Spleen (tissue), 11 donors: ENCODE measurements at regions not wholly inside any gene's neighbourhood (a gene's known extent, or its start where the extent isn't known, plus 50 kb on each side); places are given as distances from the start of the nearest gene placed in this dataset.

ENCODE experiments used
- DNase-seq: peaks from one replicate; pipeline ENCODE4 v3.0.0-alpha.2; 2020
- H3K27ac ChIP-seq, 8 donors: fragments of 200-600 bp; sonication (generic) in 7 of 8; 1 replicate in 4 of 8; 2 replicates in 4 of 8; pipeline versions ENCODE4 v1.5.0 to v1.8.0; 2016 to 2021; ENCODE audit warnings: inconsistent platforms in 4 of 8, mild to moderate bottlenecking in 4 of 8, moderate library complexity in 1 of 8
- H3K27me3 ChIP-seq, 7 donors: fragments of 200-600 bp; sonication (generic) in 6 of 7; replicated peaks in 1 of 7; 1 replicate in 4 of 7; 2 replicates in 3 of 7; pipeline versions ENCODE4 v1.5.0 to v1.8.0; 2016 to 2021; ENCODE audit warnings: inconsistent platforms in 3 of 7, mild to moderate bottlenecking in 1 of 7
- H3K36me3 ChIP-seq, 6 donors: fragments of 200-600 bp; sonication (generic) in 5 of 6; 1 replicate in 4 of 6; 2 replicates in 2 of 6; pipeline versions ENCODE4 v1.5.0 to v1.8.0; 2016 to 2021; ENCODE audit warnings: inconsistent platforms in 2 of 6
- H3K4me1 ChIP-seq, 6 donors: fragments of 200-600 bp; sonication (generic) in 5 of 6; 1 replicate in 3 of 6; 2 replicates in 3 of 6; pipeline versions ENCODE4 v1.5.0 to v1.8.0; 2016 to 2021; ENCODE audit warnings: inconsistent platforms in 3 of 6
- H3K4me3 ChIP-seq, 8 donors: fragments of 200-600 bp; sonication (generic) in 7 of 8; 1 replicate in 4 of 8; 2 replicates in 4 of 8; pipeline versions ENCODE4 v1.5.0 to v1.8.0; 2016 to 2021; ENCODE audit warnings: inconsistent platforms in 4 of 8, mild to moderate bottlenecking in 4 of 8, moderate library complexity in 2 of 8
- H3K9me3 ChIP-seq, 8 donors: fragments of 200-600 bp; sonication (generic) in 7 of 8; 1 replicate in 4 of 8; 2 replicates in 4 of 8; pipeline versions ENCODE4 v1.5.0 to v1.8.0; 2016 to 2021; ENCODE audit warnings: inconsistent platforms in 4 of 8
- CTCF ChIP-seq, 11 experiments: fragments of 200-600 bp in 7 of 11; fragments of 450-650 bp in 4 of 11; sonication (generic) in 4 of 11; IDR thresholded peaks in 8 of 11; conservative IDR thresholded peaks in 3 of 11; 1 replicate in 7 of 11; 2 replicates in 4 of 11; pipeline versions ENCODE4 v1.4.0 to v1.8.0; 2016 to 2021; ENCODE audit warnings: antibody characterized with exemption in 11 of 11, inconsistent platforms in 4 of 11, mild to moderate bottlenecking in 1 of 11
- POLR2A ChIP-seq, 3 donors: fragments of 450-650 bp; IDR thresholded peaks; one replicate each; pipeline ENCODE4 v1.5.1; 2017; ENCODE audit warnings: antibody characterized with exemption in 3 of 3, mild to moderate bottlenecking in 1 of 3
- POLR2AphosphoS5 ChIP-seq, 3 donors: sonication (generic); formaldehyde crosslinking; IDR thresholded peaks; one replicate each; pipeline ENCODE4 v1.5.1; 2017; ENCODE audit warnings: antibody characterized with exemption in 3 of 3
- WGBS, 5 donors: extraction: QIAGEN DNeasy Blood & Tissue Kit in 3 of 5; methylation state at CpG; one replicate each; pipeline versions ENCODE4 v1.1.5 to v1.1.7; 2013 to 2018; 5-methylcytosine and 5-hydroxymethylcytosine counted together
- intact Hi-C: fragments of 100-400 bp; cut with DNase I; formaldehyde crosslinking; loops from one replicate; pipeline ENCODE4 v1.15.0; 2023; ENCODE audit warnings: low total_unique reads
- donor health status: healthy with polysubstance abuse.
- donor health status: DM: no; HTN: no; CAD: no; lungs with moderate emphysema.
- donor health status: DM: no; HTN: no; CAD: no.
- donor health status: Bipolar disorder and iron deficiency.
- donor health status: healthy.
- donor health status: DM: no; HTN: no; CAD: no.
- donor health status: DM: yes; HTN: yes; CAD: no.

DNA sequence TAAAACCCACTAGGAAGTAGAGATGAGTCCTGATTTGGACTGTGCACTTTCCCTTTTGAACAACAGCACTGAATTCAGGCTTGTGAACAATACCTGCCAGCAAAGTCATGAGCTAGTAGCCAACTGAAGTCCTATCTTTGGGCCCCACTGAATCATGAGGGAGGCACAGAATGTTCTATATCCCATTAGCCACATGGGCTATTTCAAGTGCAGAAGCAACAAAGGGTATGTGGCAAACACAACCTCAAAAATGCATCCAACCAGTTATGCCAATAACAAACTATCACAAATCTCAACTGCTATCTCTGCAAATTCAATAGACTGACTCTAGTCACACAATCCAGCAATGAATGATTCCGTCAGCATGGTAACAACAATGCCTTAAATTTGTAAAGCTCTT lies 276.0 kb downstream of the MRPL39 start:
- Histone ChIP-seq H3K27me3 (no peaks in the 10 kb centered on the region), H3K9me3 (no peaks in the 10 kb centered on the region), H3K27ac (no peak overlapping the region), H3K4me1 (no peaks in the 10 kb centered on the region), H3K36me3 (no peaks in the 10 kb centered on the region), H3K4me3 (no peak overlapping the region)
- intact Hi-C loops = no loop called here
- WGBS, 5 donors = 83 to 100% (median 95%) methylated on average over 1 of the region's 1 CpG
- no peak for DNase-seq
- TF ChIP-seq CTCF (IDR thresholded peaks at IDR 0.05 in 8 of 11, conservative IDR thresholded peaks at IDR 0.05 in 3 of 11) = no peak
- no peak for TF ChIP-seq POLR2AphosphoS5 (IDR thresholded peaks at IDR 0.05)
- no peak for TF ChIP-seq POLR2A (IDR thresholded peaks at IDR 0.05)

DNA sequence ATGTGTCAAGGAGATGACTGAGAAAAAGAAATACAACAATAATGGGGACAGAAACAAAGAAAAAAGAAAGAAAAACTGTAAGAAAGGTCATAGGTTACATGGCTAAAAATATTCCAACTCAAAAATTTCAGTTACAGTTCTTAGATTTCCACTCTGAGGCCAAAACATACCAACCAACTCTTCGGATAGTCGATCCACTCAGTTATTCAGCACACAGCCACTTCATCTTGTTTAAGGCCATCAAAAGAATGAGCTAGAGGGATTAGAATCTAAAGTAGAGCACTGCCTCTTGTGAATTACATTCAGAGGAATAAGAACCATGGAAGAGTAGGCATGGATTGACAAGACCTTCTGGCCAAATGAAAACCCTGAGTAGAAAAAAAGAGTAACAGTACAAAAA lies 277.0 kb downstream of the MRPL39 start:
- Histone ChIP-seq H3K4me3 (no peak overlapping the region), H3K4me1 (no peaks in the 10 kb centered on the region), H3K27ac (no peak overlapping the region), H3K27me3 (no peaks in the 10 kb centered on the region), H3K36me3 (no peaks in the 10 kb centered on the region), H3K9me3 (no peaks in the 10 kb centered on the region)
- no peak for DNase-seq
- intact Hi-C loops = no loop called here
- no peak for TF ChIP-seq CTCF (IDR thresholded peaks at IDR 0.05 in 8 of 11, conservative IDR thresholded peaks at IDR 0.05 in 3 of 11)
- TF ChIP-seq POLR2AphosphoS5 (IDR thresholded peaks at IDR 0.05) = no peak
- TF ChIP-seq POLR2A (IDR thresholded peaks at IDR 0.05) = no peak
- 73 to 88% (median 80%) methylated on average over 2 of the region's 2 CpGs for WGBS, 5 donors

DNA sequence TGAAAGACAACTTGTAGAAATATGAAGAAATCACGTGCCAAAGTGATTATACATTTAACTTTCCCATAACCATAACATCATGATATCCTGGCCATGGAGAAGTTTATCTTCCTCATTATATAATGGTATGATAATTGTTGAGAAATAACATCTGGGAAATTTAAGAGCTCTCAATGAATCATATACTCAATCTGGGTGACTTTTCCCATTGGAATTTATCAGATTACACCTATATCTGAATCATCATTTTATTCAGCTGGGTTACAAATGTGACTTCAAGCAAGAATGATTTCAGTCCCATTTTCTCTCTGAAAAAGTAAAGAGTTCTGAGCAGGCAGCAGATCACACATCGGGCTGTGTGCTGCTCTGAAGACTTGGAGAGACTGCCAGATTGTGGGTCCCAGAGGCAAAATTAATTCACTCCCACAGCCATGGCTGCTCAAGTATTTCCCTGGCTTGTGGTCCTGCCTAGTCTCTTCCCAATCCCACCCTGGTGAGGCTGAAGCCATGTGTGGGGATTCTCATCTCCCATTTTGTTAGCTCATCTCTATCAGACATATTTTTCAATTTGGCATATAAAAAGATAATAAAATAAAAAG lies 278.0 kb downstream of the MRPL39 start:
- TF ChIP-seq POLR2A (IDR thresholded peaks at IDR 0.05) (no peak), POLR2AphosphoS5 (IDR thresholded peaks at IDR 0.05) (no peak), CTCF (IDR thresholded peaks at IDR 0.05 in 8 of 11, conservative IDR thresholded peaks at IDR 0.05 in 3 of 11) (no peak)
- no peak for DNase-seq
- WGBS, 5 donors = 44 to 71% (median 60%) methylated on average over 2 of the region's 2 CpGs
- intact Hi-C loops = no loop called here
- Histone ChIP-seq H3K36me3 (no peaks in the 10 kb centered on the region), H3K4me3 (no peak overlapping the region), H3K4me1 (no peaks in the 10 kb centered on the region), H3K27ac (no peak overlapping the region), H3K9me3 (no peaks in the 10 kb centered on the region), H3K27me3 (no peaks in the 10 kb centered on the region)

GRCh38 chr21:25328736-25329135 lies 278.5 kb downstream of the MRPL39 start:
- 34 to 44% (median 39%) methylated on average over 1 of the region's 1 CpG for WGBS, 5 donors
- Histone ChIP-seq H3K36me3 (no peaks in the 10 kb centered on the region), H3K27me3 (no peaks in the 10 kb centered on the region), H3K9me3 (no peaks in the 10 kb centered on the region), H3K27ac (no peak overlapping the region), H3K4me3 (no peak overlapping the region), H3K4me1 (no peaks in the 10 kb centered on the region)
- intact Hi-C loops = no loop called here
- TF ChIP-seq POLR2AphosphoS5 (IDR thresholded peaks at IDR 0.05) (no peak), POLR2A (IDR thresholded peaks at IDR 0.05) (no peak), CTCF (IDR thresholded peaks at IDR 0.05 in 8 of 11, conservative IDR thresholded peaks at IDR 0.05 in 3 of 11) (no peak)
- no peak for DNase-seq
